Chondrocyte (in vitro differentiated cells): ENCODE measurements at regions not wholly inside any gene's neighbourhood (a gene's known extent, or its start where the extent isn't known, plus 50 kb on each side); places are given as distances from the start of the nearest gene placed in this dataset.
"Not testable (repeated sequence)": the region's sequence is repeated elsewhere in the genome, so short reads cannot be mapped to it uniquely, and the experiment has no call there.

ENCODE experiments used
- DNase-seq: peaks from one replicate; pipeline ENCODE4 v3.0.0; 2021; ENCODE audit warnings: mixed read lengths, low spot score
- H3K27ac Mint-ChIP-seq: one replicate; pipeline ENCODE4 v1.8.0; 2021; ENCODE audit warnings: mild to moderate bottlenecking, moderate library complexity, mixed read lengths; ENCODE audit not compliant: unreplicated experiment
- H3K27me3 Mint-ChIP-seq: 2 replicates; pipeline ENCODE4 v1.8.0; 2021; ENCODE audit warnings: low read depth, mixed read lengths
- H3K36me3 Mint-ChIP-seq: 2 replicates; pipeline ENCODE4 v1.8.0; 2021; ENCODE audit warnings: low read depth, mixed read lengths
- H3K4me1 Mint-ChIP-seq: 2 replicates; pipeline ENCODE4 v1.8.0; 2021; ENCODE audit warnings: low read depth, mild to moderate bottlenecking, mixed read lengths
- H3K4me3 Mint-ChIP-seq: one replicate; pipeline ENCODE4 v1.8.0; 2021; ENCODE audit warnings: mild to moderate bottlenecking, moderate library complexity, mixed read lengths; ENCODE audit not compliant: unreplicated experiment
- H3K9me3 Mint-ChIP-seq: 2 replicates; pipeline ENCODE4 v1.8.0; 2021; ENCODE audit warnings: low read depth, mixed read lengths
- TF ChIP-seq, protein P1 (sequence below): fragments of 200-600 bp; sonication (generic); IDR thresholded peaks from 2 replicates; pipeline ENCODE4 v1.5.0; 2021; ENCODE audit warnings: antibody characterized with exemption, mild to moderate bottlenecking, moderate library complexity

DNA sequence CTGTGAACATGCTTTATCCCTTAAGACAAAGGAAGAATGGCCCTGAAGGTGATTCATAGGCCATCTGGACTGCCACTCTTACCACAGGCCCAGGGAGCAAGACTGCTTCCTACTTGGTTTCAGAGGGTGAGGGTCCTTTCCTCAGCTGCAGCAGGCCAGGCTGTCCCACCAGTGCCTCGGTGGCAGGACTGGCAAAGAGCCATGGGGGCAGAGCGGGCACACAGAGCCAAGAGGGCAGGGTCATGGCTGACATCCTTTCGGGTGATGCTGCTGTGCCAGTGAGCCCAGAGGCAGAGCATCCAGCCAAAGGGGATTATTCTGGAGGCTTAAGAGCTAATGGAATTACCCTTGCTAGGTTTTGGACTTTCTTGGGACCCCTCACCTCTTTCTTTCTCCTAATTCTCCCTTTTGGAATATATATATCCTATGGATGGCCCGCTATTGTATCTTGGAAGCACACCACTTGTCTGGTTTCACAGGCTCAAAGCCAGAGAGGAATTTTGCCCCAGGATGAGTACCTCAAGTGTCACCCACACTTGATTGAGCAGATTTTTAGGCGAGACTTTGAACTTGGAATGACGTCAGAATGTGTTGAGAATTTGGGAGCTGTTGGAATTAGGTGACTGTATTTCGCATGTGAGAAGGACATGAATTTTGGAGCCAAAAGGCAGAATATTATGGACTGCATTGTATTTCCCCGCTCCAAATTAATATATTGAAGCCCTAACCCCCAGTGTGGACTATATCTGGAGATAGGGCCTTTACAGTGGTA is 180.6 kb downstream of the BARX1 start:
- H3K4me3 Mint-ChIP-seq, result no peak overlapping the region
- peaks cover 17% of the 10 kb centered on the region for H3K27me3 Mint-ChIP-seq
- no peak for DNase-seq
- no peak overlapping the region for H3K27ac Mint-ChIP-seq
- no peaks in the 10 kb centered on the region for H3K36me3 Mint-ChIP-seq
- no peaks in the 10 kb centered on the region for H3K4me1 Mint-ChIP-seq
- TF ChIP-seq, protein P1, sequence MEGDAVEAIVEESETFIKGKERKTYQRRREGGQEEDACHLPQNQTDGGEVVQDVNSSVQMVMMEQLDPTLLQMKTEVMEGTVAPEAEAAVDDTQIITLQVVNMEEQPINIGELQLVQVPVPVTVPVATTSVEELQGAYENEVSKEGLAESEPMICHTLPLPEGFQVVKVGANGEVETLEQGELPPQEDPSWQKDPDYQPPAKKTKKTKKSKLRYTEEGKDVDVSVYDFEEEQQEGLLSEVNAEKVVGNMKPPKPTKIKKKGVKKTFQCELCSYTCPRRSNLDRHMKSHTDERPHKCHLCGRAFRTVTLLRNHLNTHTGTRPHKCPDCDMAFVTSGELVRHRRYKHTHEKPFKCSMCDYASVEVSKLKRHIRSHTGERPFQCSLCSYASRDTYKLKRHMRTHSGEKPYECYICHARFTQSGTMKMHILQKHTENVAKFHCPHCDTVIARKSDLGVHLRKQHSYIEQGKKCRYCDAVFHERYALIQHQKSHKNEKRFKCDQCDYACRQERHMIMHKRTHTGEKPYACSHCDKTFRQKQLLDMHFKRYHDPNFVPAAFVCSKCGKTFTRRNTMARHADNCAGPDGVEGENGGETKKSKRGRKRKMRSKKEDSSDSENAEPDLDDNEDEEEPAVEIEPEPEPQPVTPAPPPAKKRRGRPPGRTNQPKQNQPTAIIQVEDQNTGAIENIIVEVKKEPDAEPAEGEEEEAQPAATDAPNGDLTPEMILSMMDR, result no peak
- H3K9me3 Mint-ChIP-seq, result peaks cover 15% of the 10 kb centered on the region

DNA sequence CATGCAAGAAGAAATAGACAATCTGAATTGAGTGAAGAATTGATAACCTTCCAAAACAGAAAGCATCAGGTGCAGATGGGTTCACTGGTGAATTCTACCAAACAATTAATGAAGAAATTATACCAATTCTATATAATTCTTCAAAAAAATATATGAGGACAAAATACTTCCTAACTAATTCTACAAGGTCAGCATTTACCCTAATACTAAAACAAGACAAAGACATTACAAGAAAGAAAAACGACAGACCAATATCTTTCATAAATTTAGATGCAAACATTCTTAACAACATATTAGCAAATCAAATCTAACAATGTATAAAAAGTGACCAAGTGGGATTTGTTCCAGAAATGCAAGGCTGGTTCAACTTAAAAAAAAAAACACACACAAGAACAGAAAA is 183.9 kb downstream of the BARX1 start:
- H3K4me1 Mint-ChIP-seq, result no peaks in the 10 kb centered on the region
- H3K4me3 Mint-ChIP-seq, result no peak overlapping the region
- no peak for DNase-seq
- TF ChIP-seq, protein P1, result no peak
- no peaks in the 10 kb centered on the region for H3K36me3 Mint-ChIP-seq
- H3K27me3 Mint-ChIP-seq, result peaks cover 5% of the 10 kb centered on the region
- peaks cover 31% of the 10 kb centered on the region for H3K9me3 Mint-ChIP-seq
- H3K27ac Mint-ChIP-seq, result no peak overlapping the region

DNA sequence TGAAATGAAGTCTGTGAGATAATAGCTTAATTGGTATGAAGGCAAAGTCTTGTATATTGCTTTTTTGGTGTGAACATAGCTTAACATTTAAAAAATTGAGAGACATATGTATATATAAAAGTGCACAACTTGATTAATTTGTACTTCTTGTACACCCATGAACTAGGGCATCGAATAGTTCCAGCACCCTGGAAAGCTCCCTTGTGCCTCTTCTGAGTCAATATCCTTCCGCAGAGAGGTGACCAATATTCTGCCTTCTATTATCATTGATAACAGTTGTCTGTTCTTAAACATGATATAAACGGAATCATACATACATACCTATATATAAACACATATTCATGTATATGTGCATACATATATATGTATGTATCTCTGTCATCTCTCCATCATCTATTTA is 185.4 kb downstream of the PHF2 start:
- peaks cover 8% of the 10 kb centered on the region for H3K27me3 Mint-ChIP-seq
- no peaks in the 10 kb centered on the region for H3K4me1 Mint-ChIP-seq
- H3K4me3 Mint-ChIP-seq, result no peak overlapping the region
- TF ChIP-seq, protein P1, result no peak
- no peaks in the 10 kb centered on the region for H3K36me3 Mint-ChIP-seq
- peaks cover 43% of the 10 kb centered on the region for H3K9me3 Mint-ChIP-seq
- H3K27ac Mint-ChIP-seq, result no peak overlapping the region
- DNase-seq, result no peak

DNA sequence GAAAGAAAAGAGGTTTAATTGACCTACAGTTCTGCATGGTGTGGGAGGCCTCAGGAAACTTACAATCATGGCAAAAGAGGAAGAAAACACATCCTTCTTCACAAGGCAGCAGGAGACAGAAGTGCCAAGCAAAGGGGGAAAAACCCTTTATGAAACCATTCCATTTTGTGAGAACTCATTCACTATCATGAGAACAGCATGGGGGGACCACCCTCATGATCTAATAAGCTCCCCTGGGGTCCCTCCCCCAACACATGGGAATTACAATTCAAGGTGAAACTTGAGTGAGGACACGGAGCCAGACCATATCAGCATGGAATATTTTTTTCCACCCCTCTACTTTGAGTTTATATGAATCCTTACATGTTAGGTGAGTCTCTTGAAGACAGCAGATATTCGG is 173.7 kb downstream of the PHF2 start:
- Mint-ChIP-seq H3K9me3 (peaks cover 64% of the 10 kb centered on the region), H3K4me1 (peaks cover 13% of the 10 kb centered on the region)
- TF ChIP-seq, protein P1, result no peak

DNA sequence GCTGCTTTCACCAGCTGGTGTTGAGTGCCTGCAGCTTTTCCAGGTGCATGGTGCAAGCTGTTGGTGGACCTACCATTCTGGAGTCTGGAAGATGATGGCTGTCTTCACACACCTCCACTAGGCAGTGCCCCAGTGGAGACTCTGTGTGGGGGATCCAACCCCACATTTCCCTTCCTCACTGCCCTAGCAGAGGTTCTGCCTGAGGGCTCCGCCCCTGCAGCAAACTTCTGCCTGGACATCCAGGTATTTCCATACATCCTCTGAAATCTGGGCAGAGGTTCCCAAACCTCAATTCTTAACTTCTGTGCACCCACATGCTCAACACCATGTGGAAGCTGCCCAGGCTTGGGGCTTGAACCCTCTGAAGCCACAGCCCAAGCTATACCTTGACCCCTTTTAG is 172.4 kb downstream of the PHF2 start:
- not testable (repeated sequence) for DNase-seq, H3K27me3 Mint-ChIP-seq, H3K4me1 Mint-ChIP-seq, H3K27ac Mint-ChIP-seq, H3K4me3 Mint-ChIP-seq, H3K36me3 Mint-ChIP-seq
- peaks cover 68% of the 10 kb centered on the region for H3K9me3 Mint-ChIP-seq

More for the DNA sequence above, 173.7 kb downstream of the PHF2 start:
- H3K27me3 Mint-ChIP-seq, result peaks cover 4% of the 10 kb centered on the region
- DNase-seq, result no peak
- no peak overlapping the region for H3K4me3 Mint-ChIP-seq
- H3K36me3 Mint-ChIP-seq, result peaks cover 8% of the 10 kb centered on the region
- no peak overlapping the region for H3K27ac Mint-ChIP-seq

DNA sequence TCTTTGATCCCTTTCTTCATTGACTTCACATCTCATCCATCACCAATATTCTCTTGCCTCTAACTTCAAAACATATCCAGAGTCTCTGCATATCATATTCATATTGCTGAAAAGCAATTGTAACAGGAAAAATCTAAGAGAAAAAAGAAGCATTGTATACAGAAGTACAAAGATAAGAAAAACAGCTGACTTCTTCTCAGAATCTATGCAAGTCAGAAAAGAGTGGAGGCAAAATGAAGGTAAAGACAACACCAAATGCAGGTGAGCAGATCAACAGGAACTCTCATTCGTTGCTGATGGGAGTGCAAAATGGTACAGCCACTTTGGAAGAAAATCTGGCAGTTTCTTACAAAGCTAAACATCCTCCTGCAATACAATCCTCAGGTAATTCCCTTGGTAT is 155.6 kb downstream of the PHF2 start:
- TF ChIP-seq, protein P1, result no peak
- Mint-ChIP-seq H3K4me3 (no peak overlapping the region), H3K36me3 (peaks cover 9% of the 10 kb centered on the region), H3K9me3 (peaks cover 40% of the 10 kb centered on the region), H3K27me3 (peaks cover 5% of the 10 kb centered on the region), H3K4me1 (no peaks in the 10 kb centered on the region), H3K27ac (no peak overlapping the region)
- DNase-seq, result no peak
